Stimulated activated CD4-positive, alpha-beta T cell treated with anti-CD3 and anti-CD28 coated beads, Interleukin-15, amount 100 ng/mL, for 24 hours (primary cell): ENCODE measurements at regions not wholly inside any gene's neighbourhood (a gene's known extent, or its start where the extent isn't known, plus 50 kb on each side); places are given as distances from the start of the nearest gene placed in this dataset.
"Not testable (repeated sequence)": the region's sequence is repeated elsewhere in the genome, so short reads cannot be mapped to it uniquely, and the experiment has no call there.

ENCODE experiments used
- DNase-seq: peaks from one replicate; pipeline ENCODE4 v3.0.0-alpha.2; 2020

DNA sequence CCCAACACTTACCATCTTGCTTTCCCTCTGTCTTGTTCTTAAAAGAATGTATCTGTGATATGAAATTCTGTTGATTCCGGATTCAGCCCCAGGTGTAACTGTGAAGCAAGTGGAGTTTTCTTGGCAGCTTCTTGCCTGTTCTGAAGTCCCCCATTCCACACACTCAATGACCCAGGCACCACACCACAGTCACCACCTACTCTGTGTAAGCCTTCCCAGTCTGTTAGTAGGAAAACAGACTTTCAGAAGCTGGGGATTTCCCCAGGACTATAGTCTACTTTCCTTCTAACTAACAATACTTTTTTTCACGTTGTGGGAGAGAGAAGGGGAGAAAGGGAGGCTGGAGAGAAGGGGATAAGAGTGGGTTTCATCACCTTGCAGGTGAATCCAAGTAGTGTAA, 299.1 kb upstream of the PROX1 start:
- no peak for DNase-seq

DNA sequence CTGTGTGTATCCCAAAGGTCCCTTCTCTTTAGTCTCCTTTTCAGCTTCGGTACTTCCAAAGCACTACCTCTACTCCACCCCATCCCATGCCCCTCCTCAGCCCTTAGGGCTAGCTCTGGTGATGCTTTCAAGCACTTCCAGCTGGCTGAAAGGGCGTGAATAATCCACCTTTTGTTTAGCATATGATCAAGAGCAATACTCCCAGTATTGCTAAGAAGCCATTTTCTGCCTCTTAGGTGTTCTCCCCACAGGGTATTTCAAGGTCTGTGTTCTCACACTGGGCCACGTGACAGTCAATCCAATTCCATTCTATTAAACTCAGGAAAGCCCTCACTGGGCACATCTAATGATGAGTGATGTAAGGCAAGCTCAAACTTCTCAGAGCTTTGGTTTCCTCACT, 298.5 kb upstream of the PROX1 start:
- no peak for DNase-seq

DNA sequence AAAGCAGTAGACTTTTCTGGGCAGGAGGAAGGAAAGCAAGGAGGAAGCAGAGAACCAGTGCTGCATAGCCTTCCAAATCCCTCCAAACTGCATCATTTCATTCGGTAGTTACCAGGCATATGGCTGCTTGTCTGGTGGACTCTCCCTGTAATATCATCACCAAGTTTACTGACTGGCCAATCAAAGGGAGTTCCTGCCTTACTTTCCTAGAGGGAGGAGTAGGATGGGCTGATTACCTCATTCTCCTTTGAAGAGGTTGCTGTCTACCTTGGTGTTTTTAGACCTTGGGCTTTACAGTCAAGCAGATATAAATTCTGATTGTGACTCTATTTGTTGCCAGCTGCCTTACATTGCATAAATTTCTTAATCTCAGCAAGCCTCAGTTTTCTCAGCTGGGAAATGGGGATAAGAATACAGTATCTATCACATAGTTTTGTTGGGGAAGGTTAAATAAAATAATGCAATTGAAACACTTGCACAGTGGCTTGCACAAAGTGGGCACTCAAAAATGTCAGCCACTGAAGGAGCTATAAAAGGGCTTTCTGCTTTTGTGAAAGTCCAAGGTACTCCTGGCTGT, 297.3 kb upstream of the PROX1 start:
- no peak for DNase-seq

DNA sequence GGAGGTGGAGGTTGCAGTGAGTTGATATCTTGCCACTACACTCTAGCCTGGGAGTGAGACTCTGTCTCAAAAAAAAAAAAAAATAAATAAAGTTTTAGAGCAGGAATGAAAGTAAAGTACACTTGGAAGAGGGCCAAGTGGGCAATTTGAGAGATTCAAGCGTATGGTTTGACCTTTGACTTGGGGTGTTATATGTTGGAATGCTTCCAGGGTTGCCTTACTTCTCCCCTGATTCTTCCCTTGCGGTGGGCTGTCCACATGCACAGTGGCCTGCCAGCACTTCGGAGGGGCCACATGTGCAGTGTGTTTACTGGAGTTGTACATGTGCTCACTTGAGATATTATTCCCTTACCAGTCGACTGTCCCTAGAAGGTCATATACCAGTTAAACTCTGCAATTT, 295.5 kb upstream of the PROX1 start:
- DNase-seq, result no peak

DNA sequence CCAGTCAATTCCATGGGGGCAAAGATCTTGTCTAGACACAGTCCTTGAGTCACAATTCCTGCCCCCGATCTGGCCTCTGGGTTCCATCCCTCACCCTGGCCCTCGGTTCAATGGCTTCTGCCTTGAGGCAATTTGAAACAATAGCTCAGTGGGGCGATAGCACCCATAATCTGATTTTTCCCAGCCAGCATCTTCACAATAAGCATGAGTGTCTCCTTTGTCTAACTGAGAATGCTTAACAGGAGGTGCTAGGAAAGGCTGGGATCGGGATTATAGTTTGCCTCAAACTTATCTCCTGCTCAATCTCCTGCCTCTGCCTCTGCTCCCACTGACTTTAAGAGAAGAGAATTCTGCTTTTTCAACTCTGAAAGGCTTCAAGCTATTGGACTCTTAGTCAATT, 293.9 kb upstream of the PROX1 start:
- no peak for DNase-seq

DNA sequence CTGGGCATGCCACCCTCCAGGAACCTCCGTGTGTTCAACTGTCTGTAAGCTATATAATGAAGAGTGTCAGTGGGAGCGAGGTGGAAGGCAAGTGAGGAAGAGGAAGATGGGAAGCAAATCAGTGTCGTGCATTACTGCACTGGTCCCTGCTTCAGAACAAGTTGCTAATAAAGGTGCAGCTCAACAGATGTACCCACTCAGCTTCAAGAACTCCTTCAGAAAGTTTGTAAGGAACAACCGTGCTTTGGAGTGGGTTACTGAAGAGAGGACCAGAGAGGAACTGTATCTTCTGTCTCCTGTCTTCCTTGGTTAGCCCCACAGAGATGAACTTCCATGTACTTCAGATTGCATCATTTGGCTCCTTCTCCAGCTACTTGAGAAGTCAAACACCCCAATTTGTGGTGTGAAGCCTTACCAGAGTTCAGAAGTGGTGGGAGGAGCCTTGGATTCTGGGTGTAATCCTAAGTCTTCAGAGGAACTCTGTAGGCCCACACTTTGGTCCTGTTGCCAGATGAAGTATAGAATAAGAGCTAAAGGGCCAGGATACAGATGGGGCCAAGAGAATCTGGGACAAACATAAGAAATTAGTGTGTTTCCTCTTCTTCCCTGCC, 290.5 kb upstream of the PROX1 start:
- DNase-seq, result no peak

DNA sequence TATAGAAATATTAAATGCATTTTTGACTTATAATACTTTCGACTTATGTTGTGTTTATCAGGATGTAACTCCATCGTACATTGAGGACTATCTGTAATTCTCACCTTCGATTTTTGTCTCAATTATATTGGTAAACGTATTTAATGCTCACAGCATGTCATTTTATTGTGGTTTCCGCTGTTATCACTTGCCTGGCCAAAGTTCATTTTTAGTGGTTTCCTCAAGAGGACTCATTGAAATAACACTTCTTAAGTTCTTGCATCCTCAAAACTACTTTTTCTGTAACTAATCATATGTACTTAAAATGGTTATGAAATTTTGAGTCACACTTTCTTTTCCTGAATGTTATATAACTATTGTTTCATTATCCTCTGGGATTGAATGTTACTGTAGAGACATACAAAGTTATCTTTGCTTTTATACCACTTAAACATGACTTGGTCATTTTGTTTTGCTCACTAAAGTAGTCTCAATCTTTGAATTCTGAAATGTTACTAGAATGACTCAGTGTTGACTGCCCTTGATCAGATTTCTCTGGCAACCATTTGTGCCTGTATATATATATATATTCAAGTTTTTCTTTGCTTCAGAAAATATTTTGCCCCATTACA, 289.6 kb upstream of the PROX1 start:
- no peak for DNase-seq

DNA sequence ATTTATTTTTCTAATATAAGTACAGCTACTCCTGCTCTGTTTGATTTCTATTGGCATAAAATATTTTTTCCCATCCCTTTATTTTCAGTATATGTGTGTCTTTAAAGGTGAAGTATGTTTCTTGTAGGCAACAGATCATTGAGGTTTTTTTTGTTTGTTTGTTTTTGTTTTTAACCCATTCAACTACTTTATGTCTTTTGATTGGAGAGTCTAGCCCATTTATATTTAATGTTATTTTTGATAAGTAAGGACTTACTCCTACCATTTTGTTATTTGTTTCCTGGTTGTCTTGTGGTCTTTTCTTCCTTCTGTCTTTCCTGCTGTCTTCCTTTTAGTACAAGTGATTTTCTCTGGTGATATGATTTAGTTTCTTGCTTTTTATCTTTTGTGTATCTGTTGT, 285.1 kb upstream of the PROX1 start:
- DNase-seq, result no peak

DNA sequence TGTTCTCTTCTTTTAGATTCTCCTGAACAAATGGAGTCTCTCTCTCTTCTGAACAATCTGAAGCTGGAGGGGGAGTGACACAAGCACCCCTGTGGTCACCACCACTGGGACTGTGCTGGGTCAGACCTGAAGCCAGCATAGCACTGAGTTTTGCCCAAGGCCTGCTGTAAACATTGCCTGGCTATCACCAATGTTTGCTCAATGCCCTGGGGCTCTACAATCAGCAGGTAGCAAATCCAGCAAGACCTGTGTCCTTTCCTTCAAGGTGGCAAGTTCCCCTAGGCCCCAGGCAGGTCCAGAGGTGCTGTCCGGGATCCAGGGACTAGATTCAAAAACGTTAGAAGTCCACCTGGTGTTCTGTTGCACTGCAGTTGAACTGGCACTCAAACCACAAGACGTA, 282.8 kb upstream of the PROX1 start:
- no peak for DNase-seq

DNA sequence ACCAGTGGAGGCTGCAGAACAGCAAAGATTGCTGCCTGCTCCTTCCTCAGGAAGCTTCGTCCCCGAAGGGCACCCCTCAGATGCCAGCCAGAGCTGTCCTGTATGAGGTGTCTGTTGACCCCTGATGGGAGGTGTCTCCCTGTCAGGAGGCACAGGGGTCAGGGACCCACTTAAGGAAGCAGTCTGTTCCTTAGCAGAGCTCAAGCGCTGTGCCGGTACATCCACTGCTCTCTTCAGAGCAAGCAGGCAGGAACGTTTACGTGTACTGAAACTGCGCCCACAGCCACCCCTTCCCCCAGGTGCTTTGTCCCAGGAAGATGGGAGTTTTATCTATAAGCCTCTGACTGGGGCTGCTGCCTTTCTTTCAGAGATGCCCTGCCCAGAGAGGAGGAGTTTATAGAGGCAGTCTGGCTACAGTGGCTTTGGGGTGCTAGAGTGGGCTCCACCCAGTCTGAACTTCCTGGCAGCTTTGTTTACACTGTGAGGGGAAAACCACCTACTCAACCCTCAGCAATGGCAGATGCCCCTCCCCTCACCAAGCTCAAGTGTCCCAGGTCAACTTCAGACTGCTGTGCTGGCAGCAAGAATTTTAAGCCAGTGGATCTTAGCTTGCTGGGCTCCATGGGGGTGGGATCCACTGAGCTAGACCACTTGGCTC, 275.8 kb upstream of the PROX1 start:
- not testable (repeated sequence) for DNase-seq

DNA sequence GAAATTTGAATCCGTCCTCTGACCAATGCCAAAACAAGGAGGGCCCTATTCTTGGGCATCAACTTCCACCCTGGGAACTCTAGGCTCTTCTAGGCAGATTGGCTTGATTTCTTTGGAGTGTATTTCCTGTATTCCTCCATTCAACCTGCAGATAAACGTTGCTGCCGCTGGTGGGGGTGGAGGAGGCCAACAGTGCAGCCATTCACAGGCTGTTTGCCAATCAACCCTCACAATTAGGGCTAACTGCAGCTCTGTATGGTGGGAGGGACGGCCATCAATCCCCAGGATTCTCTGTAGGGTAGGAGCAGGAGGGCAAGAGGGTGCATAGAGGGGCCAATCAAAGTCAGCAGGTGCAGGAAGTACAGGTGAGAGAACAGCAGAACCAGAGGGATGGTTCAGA, 273.1 kb upstream of the PROX1 start:
- DNase-seq, result no peak

DNA sequence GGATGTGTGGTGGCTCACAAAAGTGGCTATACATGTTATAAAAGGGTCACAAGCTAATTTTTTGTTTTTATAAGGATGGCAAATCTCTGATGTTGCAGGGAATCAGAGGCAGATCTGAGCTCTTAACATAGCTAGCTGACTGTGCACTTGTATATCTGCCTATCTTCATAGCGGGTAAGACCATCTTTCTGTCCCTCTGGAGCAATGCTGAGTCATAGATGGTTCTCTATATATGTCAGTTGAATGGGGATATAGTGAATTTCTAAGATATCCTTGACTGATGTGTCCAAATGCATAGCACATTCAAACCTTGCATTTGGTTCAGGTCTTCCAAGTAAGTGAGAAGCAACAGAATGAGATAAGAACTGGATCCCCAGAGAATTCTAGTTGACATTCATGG, 272.6 kb upstream of the PROX1 start:
- no peak for DNase-seq

DNA sequence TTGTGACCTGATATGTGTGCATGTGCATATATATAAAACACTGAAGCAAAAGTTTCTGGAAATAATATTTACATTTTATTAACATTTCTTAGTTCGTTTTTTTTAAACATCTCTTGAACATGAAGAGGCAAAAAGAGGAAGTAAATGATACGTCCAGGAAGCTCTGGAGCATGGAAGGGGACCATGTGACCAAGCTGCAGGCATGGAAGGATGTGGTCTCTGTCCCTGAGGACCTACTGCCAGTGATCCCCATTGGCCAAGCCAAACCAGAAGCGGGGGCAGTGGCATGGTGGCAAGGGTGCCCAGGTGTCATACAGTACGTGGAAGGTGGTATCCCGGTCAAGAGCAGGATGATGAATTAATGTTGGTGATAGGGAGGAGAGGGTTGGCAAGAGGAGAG, 268.3 kb upstream of the PROX1 start:
- no peak for DNase-seq

DNA sequence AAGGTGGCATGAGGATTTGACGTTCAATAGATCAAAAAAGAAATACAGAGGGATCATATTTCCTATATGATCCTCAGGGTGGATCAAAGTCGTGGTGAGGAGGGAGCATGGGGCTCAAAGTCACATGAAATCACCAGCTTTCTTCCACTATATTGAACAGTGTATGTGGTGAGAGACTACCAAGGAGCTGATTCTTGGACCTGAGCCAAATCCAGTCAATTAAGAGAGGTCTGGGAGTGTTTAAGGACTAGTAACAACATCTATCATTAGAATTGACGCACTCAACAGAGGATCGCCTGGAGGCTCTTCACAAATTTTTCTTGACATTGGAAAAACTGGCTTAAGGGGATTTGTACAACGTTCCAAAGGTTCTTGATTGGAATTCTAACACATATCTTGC, 267.7 kb upstream of the PROX1 start:
- no peak for DNase-seq

DNA sequence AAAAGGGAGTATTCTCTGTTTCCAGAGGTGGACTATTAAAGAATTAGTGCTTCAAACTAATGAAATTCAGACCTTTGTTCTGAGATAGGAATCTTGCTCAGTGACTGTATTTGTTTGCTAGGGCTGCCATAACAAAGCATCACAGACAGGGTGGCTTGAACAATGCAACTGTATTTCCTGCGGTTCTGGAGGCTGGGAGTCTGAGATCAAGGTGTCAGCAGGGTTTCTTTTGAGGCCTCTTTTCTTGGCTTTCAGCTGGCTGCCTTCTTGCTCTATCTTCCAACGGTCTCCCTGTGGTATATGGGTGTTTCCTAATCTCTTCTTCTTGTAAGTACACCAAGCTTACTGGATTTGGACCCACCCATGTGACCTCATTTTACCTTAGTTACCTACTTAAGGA, 264.6 kb upstream of the PROX1 start:
- DNase-seq, result no peak

DNA sequence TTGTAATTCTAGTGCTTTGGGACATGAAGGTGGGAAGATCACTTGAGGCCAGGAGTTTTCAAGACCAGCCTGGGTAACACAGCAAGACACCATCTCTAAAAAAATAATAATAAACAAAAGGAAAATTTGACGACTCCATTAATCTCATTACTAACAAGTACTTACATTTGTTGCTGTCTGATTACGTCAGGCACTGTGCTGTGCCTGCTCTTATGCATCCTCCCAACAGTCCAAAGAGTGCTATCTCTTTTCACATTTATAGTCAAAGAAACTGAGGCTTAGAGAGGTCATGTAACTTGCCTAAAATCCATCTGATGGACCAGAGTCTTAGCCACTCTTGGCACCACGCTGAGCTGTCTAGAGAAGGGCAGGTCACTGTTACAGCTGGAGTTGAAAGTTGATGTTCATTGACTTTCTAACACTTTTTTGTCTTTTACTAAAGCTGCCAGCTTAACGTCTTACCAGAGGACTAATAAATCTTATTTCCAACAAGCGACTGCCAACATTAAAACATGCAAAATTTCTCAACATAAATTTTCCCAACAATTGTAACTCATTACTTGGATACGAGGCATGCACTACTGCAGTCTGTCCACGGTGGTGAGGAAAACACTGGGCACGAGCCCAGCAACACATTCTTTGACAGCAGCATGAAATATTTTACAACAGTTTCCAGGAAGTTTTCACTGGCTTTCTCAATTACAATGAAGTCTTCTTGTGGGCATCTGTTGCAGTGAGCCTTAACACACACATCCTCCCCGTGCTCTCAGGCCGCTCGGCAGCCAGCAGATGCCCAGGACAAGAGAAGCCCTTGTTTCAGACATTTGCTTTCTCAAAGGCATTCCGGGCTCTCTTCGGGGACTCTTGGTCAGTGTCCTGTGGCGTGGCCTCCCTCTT, 262.9 kb upstream of the PROX1 start:
- no peak for DNase-seq

DNA sequence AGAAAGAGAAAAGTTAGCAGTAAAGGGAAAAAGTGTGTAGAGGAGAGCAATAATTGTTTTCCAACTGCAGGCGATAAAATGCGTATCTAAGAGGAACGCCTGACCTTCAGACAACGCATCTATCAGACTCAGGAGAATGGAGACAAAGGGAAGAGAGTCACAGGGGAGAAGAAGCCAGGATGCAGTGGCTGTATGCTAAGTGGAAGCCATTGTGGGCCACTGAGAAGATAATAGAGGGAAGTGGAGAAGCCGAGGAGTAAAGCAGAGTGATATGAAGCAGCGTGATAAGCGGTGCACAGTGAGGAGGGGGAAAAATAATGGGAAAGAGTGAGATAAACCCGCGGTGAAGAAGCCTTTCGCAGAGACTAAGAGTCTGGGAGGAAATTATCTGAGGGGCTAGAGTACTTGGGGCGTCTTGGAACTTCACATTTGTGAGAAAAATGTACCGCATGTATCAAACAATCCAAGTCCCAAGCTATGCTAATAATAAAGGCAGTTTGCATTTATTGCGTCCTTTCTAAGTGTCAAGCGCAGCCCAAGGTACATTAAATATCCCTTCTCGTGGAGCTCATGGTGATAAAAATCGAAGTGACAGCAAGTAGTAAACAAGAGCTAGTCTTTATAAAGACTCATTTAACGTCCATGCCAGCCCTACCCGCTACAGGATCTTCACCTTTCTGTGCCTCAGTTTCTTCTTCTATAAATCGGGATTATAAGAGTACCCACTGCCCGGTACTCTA, 259.8 kb upstream of the PROX1 start:
- DNase-seq, result no peak

DNA sequence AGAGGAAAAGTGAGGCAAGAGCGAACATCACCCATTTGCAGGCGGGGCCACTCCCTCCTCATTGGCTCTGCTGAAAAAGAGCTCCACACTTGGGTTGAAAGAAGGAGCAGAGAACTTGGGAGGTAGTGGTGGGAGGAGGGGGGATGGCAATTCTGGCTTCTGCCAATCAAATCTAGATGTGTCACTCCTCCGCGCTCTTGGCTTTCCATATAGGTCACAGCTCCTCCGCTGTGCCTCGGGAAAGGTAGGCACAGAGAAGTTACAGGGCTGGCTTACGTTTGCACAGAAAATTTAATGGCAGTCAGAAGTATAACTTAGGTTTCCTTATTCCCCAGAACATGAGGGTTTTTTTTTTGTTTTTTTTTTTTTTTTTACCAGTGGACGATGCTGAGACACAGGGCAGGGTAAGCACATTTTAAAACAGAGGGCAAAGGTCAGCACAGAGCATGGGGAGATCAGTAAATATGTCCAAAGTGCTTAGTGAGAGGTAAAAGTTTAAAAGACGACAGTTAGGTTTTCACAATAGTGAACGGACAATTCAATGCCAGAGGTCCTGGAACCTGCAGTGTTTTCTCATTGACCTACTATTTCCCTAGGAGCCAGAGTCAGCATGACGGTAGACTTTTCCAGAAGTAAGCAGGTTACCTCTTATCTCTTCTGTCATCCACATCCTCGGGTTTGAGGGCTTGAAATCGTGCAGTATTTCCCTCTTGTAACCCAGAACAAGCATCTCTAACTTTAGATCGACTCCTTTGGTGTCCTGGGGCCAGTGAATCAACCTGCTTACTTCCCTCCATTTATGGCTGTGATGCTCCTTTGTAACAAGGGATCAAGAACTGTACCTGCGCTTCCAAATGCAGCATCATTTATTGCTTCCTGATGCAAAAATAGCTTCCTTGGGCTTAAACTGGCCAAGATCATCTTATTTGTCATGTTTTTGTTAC, 258.9 kb upstream of the PROX1 start:
- no peak for DNase-seq

DNA sequence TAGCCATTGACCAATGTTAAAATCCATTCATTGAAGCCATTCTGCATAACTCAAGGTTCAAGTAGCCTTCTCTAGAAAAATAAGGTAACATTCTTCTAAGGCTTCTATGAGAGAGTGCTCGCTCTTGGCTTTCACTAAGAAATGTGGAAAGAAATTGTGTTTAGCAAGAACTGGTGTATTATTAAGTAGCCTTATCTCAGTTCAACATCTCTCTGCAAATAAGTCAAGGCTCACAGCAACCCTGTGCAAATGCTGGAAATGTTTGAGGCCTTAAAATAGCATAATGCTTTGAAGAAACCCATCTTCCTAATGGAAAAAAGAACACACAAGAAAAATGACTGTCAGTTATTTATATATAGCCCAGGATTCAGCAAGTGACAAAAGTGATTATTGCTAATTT, 254.1 kb upstream of the PROX1 start:
- DNase-seq, result no peak

DNA sequence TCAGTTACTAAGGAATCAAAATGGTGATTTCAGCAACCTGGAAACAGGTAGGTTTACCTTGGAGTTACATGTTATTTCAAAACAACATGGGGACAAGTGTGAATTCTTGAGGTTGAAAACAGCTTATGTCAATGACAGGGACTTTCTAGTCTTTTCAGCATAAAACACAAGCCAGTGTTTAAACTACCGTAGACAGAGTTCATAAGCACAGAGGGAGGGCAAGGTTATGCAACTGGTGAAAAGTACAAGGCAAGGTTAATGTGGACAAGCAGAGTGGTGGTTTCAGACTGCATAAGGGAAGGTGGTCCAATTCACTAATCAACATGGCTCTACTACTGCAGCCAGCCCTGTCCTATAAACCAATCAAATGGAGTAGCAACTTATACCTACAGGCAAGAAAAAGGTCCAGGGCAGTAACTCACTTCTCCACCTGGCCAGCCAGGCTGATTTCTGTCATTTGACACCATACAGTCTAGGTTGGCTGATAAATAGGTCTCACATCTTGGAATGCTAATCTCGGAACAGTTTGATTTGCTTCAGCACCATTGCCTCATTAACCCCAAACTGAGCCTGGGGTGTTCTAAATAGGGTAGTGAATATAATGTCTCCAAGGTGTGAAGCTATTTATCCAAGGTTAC, 250.3 kb upstream of the PROX1 start:
- DNase-seq, result no peak

DNA sequence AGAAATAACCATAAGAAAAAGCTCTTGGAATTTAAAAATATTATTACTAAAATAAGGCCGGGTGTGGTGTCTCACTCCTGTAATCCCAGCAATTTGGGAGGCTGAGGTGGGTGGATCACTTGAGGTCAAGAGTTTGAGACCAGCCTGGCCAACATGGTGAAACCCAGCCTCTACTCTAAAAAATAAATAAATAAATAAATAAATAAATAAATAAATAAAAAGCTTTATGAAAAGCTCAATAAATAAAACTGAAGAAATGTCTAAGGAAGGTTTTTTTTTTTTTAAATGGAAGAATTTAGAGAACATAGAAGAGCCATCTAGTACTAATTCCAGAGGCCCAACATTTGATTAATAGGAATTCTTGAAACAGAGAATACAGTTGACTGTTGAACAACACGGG, 249.1 kb upstream of the PROX1 start:
- no peak for DNase-seq
